Gastroesophageal sphincter (tissue), 4 donors: ENCODE measurements at regions not wholly inside any gene's neighbourhood (a gene's known extent, or its start where the extent isn't known, plus 50 kb on each side); places are given as distances from the start of the nearest gene placed in this dataset.
"Not testable (repeated sequence)": the region's sequence is repeated elsewhere in the genome, so short reads cannot be mapped to it uniquely, and the experiment has no call there.

Experiments
- ATAC-seq: fragments of 150-250 bp; one replicate; pipeline ENCODE4 v1.9.1; 2016; ENCODE audit warnings: mild to moderate bottlenecking, moderate library complexity
- H3K27ac ChIP-seq, 4 donors: fragments of 200-600 bp; sonication (generic) in 3 of 4; 1 replicate in 3 of 4; 2 replicates in 1 of 4; pipeline ENCODE4 v1.5.1; 2016 to 2019
- H3K27me3 ChIP-seq: fragments of 200-600 bp; sonication (generic); one replicate; pipeline ENCODE4 v1.5.1; 2019
- H3K36me3 ChIP-seq, 2 donors: fragments of 200-600 bp; sonication (generic); one replicate each; pipeline ENCODE4 v1.5.1; 2019; ENCODE audit warnings: control low read depth in 1 of 2
- H3K4me1 ChIP-seq, 3 donors: fragments of 200-600 bp; sonication (generic); 1 replicate in 2 of 3; 2 replicates in 1 of 3; pipeline ENCODE4 v1.5.1; 2016 to 2019; ENCODE audit warnings: control low read depth in 2 of 3
- H3K4me3 ChIP-seq, 2 donors: fragments of 200-600 bp; sonication (generic); one replicate each; pipeline ENCODE4 v1.5.1; 2019; ENCODE audit warnings: mild to moderate bottlenecking in 1 of 2, moderate library complexity in 1 of 2
- H3K9me3 ChIP-seq, 3 donors: fragments of 200-600 bp; sonication (generic); one replicate each; pipeline ENCODE4 v1.5.1; 2017 to 2019; ENCODE audit warnings: control low read depth in 2 of 3
- CTCF ChIP-seq, 4 experiments: fragments of 200-600 bp in 2 of 4; fragments of 450-650 bp in 2 of 4; sonication (generic) in 1 of 4; IDR thresholded peaks; one replicate each; pipeline ENCODE4 v1.5.1; 2017 to 2019; ENCODE audit warnings: antibody characterized with exemption in 4 of 4, mild to moderate bottlenecking in 2 of 4, moderate library complexity in 2 of 4
- EP300 ChIP-seq: sonication (generic); formaldehyde crosslinking; IDR thresholded peaks from one replicate; pipeline ENCODE4 v1.6.1; 2017; ENCODE audit warnings: antibody characterized with exemption, mild to moderate bottlenecking
- POLR2A ChIP-seq, 2 donors: fragments of 450-650 bp; IDR thresholded peaks; one replicate each; pipeline ENCODE4 v1.6.1; 2017; ENCODE audit warnings: antibody characterized with exemption in 2 of 2, mild to moderate bottlenecking in 2 of 2, moderate library complexity in 1 of 2
- POLR2AphosphoS5 ChIP-seq: sonication (generic); formaldehyde crosslinking; IDR thresholded peaks from one replicate; pipeline ENCODE4 v1.6.1; 2017; ENCODE audit warnings: antibody characterized with exemption
- WGBS, 2 donors: methylation state at CpG; one replicate each; pipeline ENCODE4 v1.1.5; 2018; ENCODE audit warnings: low coverage in 1 of 2; 5-methylcytosine and 5-hydroxymethylcytosine counted together

- no peaks in the 10 kb centered on the region for H3K27me3 ChIP-seq
- no peak for ATAC-seq
- H3K36me3 ChIP-seq: no peaks in the 10 kb centered on the region
Observed at GRCh38 chr5:105865834-105866233, 1804.9 kb downstream of the EFNA5 start.

GRCh38 chr5:105859350-105859749 lies 1811.4 kb downstream of the EFNA5 start:
- ATAC-seq, H3K4me3 ChIP-seq, H3K27me3 ChIP-seq, H3K4me1 ChIP-seq, H3K36me3 ChIP-seq, H3K27ac ChIP-seq, H3K9me3 ChIP-seq: not testable (repeated sequence)
- WGBS, 2 donors: no CpG with 5 or more reads among the region's 33 CpGs

More at GRCh38 chr5:105865834-105866233, 1804.9 kb downstream of the EFNA5 start:
- Histone ChIP-seq H3K4me3 (no peak overlapping the region), H3K27ac (no peak overlapping the region), H3K4me1 (no peaks in the 10 kb centered on the region), H3K9me3 (peaks cover 0 to 16% (median 0%) of the 10 kb centered on the region in 3 donors)
- no peak for TF ChIP-seq CTCF (IDR thresholded peaks at IDR 0.05)
- TF ChIP-seq POLR2AphosphoS5: no peak
- no peak for TF ChIP-seq POLR2A (IDR thresholded peaks at IDR 0.05)
- TF ChIP-seq EP300: no peak
- 80 to 88% methylated on average over 1 of the region's 1 CpG for WGBS, 2 donors

- no peaks in the 10 kb centered on the region for H3K27me3 ChIP-seq
- no peak for ATAC-seq
- H3K4me1 ChIP-seq: no peaks in the 10 kb centered on the region
- H3K9me3 ChIP-seq: no peaks in the 10 kb centered on the region
- TF ChIP-seq POLR2A (IDR thresholded peaks at IDR 0.05): no peak
- TF ChIP-seq EP300: no peak
- no peak for TF ChIP-seq POLR2AphosphoS5
- TF ChIP-seq CTCF (IDR thresholded peaks at IDR 0.05): no peak
- no peaks in the 10 kb centered on the region for H3K36me3 ChIP-seq
- no peak overlapping the region for H3K27ac ChIP-seq
- no peak overlapping the region for H3K4me3 ChIP-seq
- 44 to 67% methylated on average over 1 of the region's 1 CpG for WGBS, 2 donors
Observed at GRCh38 chr5:105849701-105850100, 1821.0 kb downstream of the EFNA5 start.

- ATAC-seq: no peak
- WGBS, 2 donors: 43 to 70% methylated on average over 2 to 3 of the region's 3 CpGs
Observed at GRCh38 chr5:105840800-105841199, 1829.9 kb downstream of the EFNA5 start.

GRCh38 chr5:105836887-105837286 lies 1833.8 kb downstream of the EFNA5 start:
- TF ChIP-seq POLR2A (IDR thresholded peaks at IDR 0.05): no peak
- TF ChIP-seq EP300: no peak
- no peak for TF ChIP-seq CTCF (IDR thresholded peaks at IDR 0.05)
- TF ChIP-seq POLR2AphosphoS5: no peak
- no peaks in the 10 kb centered on the region for H3K9me3 ChIP-seq
- no peak overlapping the region for H3K27ac ChIP-seq
- WGBS, 2 donors: 67 to 74% methylated on average over 1 of the region's 1 CpG
- ATAC-seq: no peak
- H3K4me1 ChIP-seq: no peaks in the 10 kb centered on the region
- no peak overlapping the region for H3K4me3 ChIP-seq
- H3K27me3 ChIP-seq: no peaks in the 10 kb centered on the region
- H3K36me3 ChIP-seq: no peaks in the 10 kb centered on the region

More at GRCh38 chr5:105840800-105841199, 1829.9 kb downstream of the EFNA5 start:
- Histone ChIP-seq H3K27me3 (no peaks in the 10 kb centered on the region), H3K4me3 (no peak overlapping the region), H3K9me3 (no peaks in the 10 kb centered on the region), H3K4me1 (no peaks in the 10 kb centered on the region), H3K36me3 (no peaks in the 10 kb centered on the region), H3K27ac (no peak overlapping the region)
- TF ChIP-seq POLR2AphosphoS5 (no peak), CTCF (IDR thresholded peaks at IDR 0.05) (no peak)

- no peaks in the 10 kb centered on the region for H3K36me3 ChIP-seq
- ATAC-seq: no peak
- no peaks in the 10 kb centered on the region for H3K27me3 ChIP-seq
- no peak overlapping the region for H3K4me3 ChIP-seq
- TF ChIP-seq POLR2A (IDR thresholded peaks at IDR 0.05) (no peak), POLR2AphosphoS5 (no peak), CTCF (IDR thresholded peaks at IDR 0.05) (no peak)
- no peak overlapping the region for H3K27ac ChIP-seq
- H3K9me3 ChIP-seq: no peaks in the 10 kb centered on the region
- no peaks in the 10 kb centered on the region for H3K4me1 ChIP-seq
Observed at GRCh38 chr5:105836268-105836667, 1834.5 kb downstream of the EFNA5 start.
